Sigmoid colon (tissue), 6 donors: ENCODE measurements at regions not wholly inside any gene's neighbourhood (a gene's known extent, or its start where the extent isn't known, plus 50 kb on each side); places are given as distances from the start of the nearest gene placed in this dataset.

Experiments
- DNase-seq: peaks from one replicate; pipeline ENCODE4 v3.0.0-alpha.2; 2019
- H3K27ac ChIP-seq, 4 donors: fragments of 200-600 bp; sonication (generic); one replicate each; pipeline ENCODE4 v1.5.1; 2016 to 2019; ENCODE audit warnings: mild to moderate bottlenecking in 1 of 4
- H3K27me3 ChIP-seq, 3 donors: fragments of 200-600 bp; sonication (generic); one replicate each; pipeline ENCODE4 v1.5.1; 2019; ENCODE audit warnings: mild to moderate bottlenecking in 1 of 3
- H3K36me3 ChIP-seq, 4 donors: fragments of 200-600 bp; sonication (generic); one replicate each; pipeline ENCODE4 v1.5.1; 2016 to 2019
- H3K4me1 ChIP-seq, 4 donors: fragments of 200-600 bp; sonication (generic); one replicate each; pipeline ENCODE4 v1.5.1; 2017 to 2019
- H3K4me3 ChIP-seq, 4 donors: fragments of 200-600 bp; sonication (generic); one replicate each; pipeline ENCODE4 v1.5.1; 2017 to 2019; ENCODE audit warnings: mild to moderate bottlenecking in 2 of 4, moderate library complexity in 1 of 4
- H3K9me3 ChIP-seq, 4 donors: fragments of 200-600 bp in 3 of 4; sonication (generic) in 3 of 4; one replicate each; pipeline versions ENCODE4 v1.5.1 to v1.6.1; 2013 to 2019
- EP300 ChIP-seq, 4 donors: sonication (generic); formaldehyde crosslinking; IDR thresholded peaks; one replicate each; pipeline ENCODE4 v1.6.1; 2017; ENCODE audit warnings: antibody characterized with exemption in 4 of 4
- POLR2A ChIP-seq, 2 donors: fragments of 450-650 bp; IDR thresholded peaks; one replicate each; pipeline ENCODE4 v1.6.1; 2016; ENCODE audit warnings: antibody characterized with exemption in 2 of 2, mild to moderate bottlenecking in 2 of 2, moderate library complexity in 2 of 2
- POLR2AphosphoS5 ChIP-seq, 4 donors: sonication (generic); formaldehyde crosslinking; IDR thresholded peaks; one replicate each; pipeline ENCODE4 v1.6.1; 2017; ENCODE audit warnings: antibody characterized with exemption in 4 of 4
- WGBS, 2 donors: extraction: QIAGEN DNeasy Blood & Tissue Kit; methylation state at CpG; one replicate each; pipeline ENCODE4 v1.1.7; 2013; 5-methylcytosine and 5-hydroxymethylcytosine counted together
- intact Hi-C: fragments of 100-400 bp; cut with DNase I; formaldehyde crosslinking; loops from one replicate; pipeline ENCODE4 v1.15.1; 2023
- TF ChIP-seq, protein P1 (sequence below), 4 experiments: fragments of 450-650 bp in 3 of 4; fragments of 200-600 bp in 1 of 4; IDR thresholded peaks; one replicate each; pipeline ENCODE4 v1.5.1; 2016 to 2019; ENCODE audit warnings: antibody characterized with exemption in 4 of 4, mild to moderate bottlenecking in 3 of 4, moderate library complexity in 2 of 4
- donor health status: healthy with polysubstance abuse.
- donor health status: healthy.

DNA sequence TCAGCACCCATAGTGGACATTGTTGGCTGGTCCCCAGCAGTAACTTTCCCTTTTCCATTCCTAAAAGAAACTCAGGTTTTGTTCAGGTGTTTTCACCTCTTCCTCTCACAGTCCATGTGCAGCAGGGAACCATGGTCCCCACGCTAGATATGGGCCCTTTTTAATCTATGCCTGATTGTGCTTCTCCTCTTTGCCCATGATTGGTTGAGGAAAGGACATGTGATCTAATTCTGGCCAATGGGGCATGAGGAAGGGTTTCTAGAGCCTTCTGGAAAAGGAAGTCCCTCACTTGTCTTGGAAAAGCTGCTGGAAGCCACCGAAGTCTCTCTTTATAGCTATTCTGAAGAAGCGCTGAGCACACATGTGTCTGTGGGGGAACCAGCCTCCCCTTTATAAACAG is 330.7 kb downstream of the ACTR3B start:
- no peak for DNase-seq
- Histone ChIP-seq H3K4me1 (no peaks in the 10 kb centered on the region), H3K36me3 (no peaks in the 10 kb centered on the region), H3K27ac (no peak overlapping the region), H3K4me3 (no peak overlapping the region), H3K9me3 (no peaks in the 10 kb centered on the region), H3K27me3 (no peaks in the 10 kb centered on the region)
- TF ChIP-seq POLR2A (IDR thresholded peaks at IDR 0.05) (no peak), POLR2AphosphoS5 (IDR thresholded peaks at IDR 0.05) (no peak), EP300 (IDR thresholded peaks at IDR 0.05) (no peak)
- TF ChIP-seq, protein P1, sequence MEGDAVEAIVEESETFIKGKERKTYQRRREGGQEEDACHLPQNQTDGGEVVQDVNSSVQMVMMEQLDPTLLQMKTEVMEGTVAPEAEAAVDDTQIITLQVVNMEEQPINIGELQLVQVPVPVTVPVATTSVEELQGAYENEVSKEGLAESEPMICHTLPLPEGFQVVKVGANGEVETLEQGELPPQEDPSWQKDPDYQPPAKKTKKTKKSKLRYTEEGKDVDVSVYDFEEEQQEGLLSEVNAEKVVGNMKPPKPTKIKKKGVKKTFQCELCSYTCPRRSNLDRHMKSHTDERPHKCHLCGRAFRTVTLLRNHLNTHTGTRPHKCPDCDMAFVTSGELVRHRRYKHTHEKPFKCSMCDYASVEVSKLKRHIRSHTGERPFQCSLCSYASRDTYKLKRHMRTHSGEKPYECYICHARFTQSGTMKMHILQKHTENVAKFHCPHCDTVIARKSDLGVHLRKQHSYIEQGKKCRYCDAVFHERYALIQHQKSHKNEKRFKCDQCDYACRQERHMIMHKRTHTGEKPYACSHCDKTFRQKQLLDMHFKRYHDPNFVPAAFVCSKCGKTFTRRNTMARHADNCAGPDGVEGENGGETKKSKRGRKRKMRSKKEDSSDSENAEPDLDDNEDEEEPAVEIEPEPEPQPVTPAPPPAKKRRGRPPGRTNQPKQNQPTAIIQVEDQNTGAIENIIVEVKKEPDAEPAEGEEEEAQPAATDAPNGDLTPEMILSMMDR (IDR thresholded peaks at IDR 0.05): no peak
- 88 to 89% methylated on average over 3 of the region's 3 CpGs for WGBS, 2 donors
- intact Hi-C loops: no loop called here

DNA sequence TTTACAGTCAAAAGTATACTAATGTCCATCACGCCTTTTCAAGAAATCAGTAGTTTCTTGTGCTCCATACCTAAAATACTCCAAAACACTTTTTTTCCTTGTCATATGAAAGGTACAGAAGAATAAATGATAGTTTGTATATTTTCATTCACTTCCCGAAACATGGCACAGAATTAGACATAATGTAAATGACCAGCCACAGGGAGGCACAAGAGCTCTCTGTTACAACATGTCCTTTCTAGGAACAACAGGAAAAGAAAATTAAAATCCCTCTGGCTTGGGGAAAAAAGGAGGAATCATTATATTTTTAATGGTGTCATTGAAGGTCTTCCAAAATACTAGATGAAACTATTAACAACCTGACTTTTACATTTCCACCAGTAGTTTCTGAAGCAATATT is 331.2 kb downstream of the ACTR3B start:
- no peaks in the 10 kb centered on the region for H3K27me3 ChIP-seq
- TF ChIP-seq, protein P1 (IDR thresholded peaks at IDR 0.05): no peak
- TF ChIP-seq POLR2A (IDR thresholded peaks at IDR 0.05) (no peak), EP300 (IDR thresholded peaks at IDR 0.05) (no peak), POLR2AphosphoS5 (IDR thresholded peaks at IDR 0.05) (no peak)

DNA sequence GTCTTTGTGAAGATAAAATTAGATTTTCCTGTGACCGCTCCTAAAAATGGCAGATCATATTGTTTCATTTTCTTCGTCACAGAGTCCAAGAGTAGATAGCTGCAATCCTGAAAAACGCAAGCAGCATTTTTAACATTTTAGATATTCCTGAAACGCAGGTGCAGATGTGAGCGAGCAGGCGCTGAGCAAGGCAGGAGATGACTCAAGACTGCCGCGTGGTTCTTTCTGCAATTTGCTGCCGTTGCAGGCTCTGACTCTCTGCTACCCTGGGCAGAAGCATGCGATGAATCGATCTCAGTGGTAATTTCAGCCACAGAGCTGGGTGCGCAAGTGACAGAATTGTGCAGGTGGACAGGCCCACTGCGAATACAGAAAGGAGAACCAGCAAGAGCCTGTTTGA is 331.9 kb downstream of the ACTR3B start:
- no peaks in the 10 kb centered on the region for H3K36me3 ChIP-seq

More for the DNA sequence above, 331.2 kb downstream of the ACTR3B start:
- no peaks in the 10 kb centered on the region for H3K9me3 ChIP-seq
- no peaks in the 10 kb centered on the region for H3K4me1 ChIP-seq
- H3K27ac ChIP-seq: no peak overlapping the region
- no peaks in the 10 kb centered on the region for H3K36me3 ChIP-seq
- 86 to 89% methylated on average over 2 of the region's 2 CpGs for WGBS, 2 donors
- H3K4me3 ChIP-seq: no peak overlapping the region
- no peak for DNase-seq
- intact Hi-C loops: no loop called here

DNA sequence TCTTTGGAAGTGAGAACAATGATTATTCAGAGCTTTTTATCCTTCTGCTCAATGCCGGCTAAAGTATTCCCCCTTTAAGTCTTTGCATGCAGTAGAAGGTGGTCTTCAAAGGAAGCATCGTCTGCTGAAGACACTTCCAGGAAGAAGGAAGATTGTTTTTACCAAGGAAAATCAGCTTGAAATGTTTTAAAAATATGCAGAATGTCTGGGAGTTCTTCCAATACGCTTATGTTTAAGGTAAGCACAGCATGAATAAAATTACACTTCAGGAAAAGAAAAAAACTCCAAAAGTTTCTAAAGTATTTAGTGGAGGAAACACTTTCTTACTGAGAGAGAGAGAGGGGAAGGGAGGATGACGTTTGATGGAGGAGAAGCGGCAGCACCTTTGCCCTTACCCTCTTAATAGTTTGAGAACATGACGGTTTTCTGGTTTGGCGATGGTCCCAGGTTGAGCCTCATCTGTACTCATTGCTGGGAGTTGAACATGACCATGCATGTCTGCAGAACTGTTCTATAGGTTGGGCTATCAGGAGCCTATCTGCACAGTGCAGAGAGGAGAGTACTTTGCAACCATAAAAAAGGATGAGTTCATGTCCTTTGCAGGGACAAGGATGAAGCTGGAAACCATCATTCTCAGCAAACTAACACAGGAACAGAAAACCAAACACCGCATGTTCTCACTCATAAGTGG is 338.1 kb downstream of the ACTR3B start:
- intact Hi-C loops: no loop called here
- Histone ChIP-seq H3K4me3 (no peak overlapping the region), H3K4me1 (no peaks in the 10 kb centered on the region), H3K9me3 (no peaks in the 10 kb centered on the region), H3K36me3 (no peaks in the 10 kb centered on the region), H3K27ac (no peak overlapping the region), H3K27me3 (no peaks in the 10 kb centered on the region)
- WGBS, 2 donors: 80 to 83% methylated on average over 8 of the region's 8 CpGs
- TF ChIP-seq, protein P1 (IDR thresholded peaks at IDR 0.05): no peak
- TF ChIP-seq POLR2AphosphoS5 (IDR thresholded peaks at IDR 0.05): no peak
- TF ChIP-seq POLR2A (IDR thresholded peaks at IDR 0.05): no peak
- no peak for DNase-seq

More for the DNA sequence above, 331.9 kb downstream of the ACTR3B start:
- 79 to 84% methylated on average over 13 of the region's 13 CpGs for WGBS, 2 donors
- Histone ChIP-seq H3K4me3 (no peak overlapping the region), H3K9me3 (no peaks in the 10 kb centered on the region), H3K27me3 (no peaks in the 10 kb centered on the region), H3K4me1 (no peaks in the 10 kb centered on the region), H3K27ac (no peak overlapping the region)
- intact Hi-C loops: no loop called here
- TF ChIP-seq EP300 (IDR thresholded peaks at IDR 0.05): no peak
- TF ChIP-seq, protein P1 (IDR thresholded peaks at IDR 0.05): no peak
- TF ChIP-seq POLR2AphosphoS5 (IDR thresholded peaks at IDR 0.05): no peak
- no peak for TF ChIP-seq POLR2A (IDR thresholded peaks at IDR 0.05)
- no peak for DNase-seq

DNA sequence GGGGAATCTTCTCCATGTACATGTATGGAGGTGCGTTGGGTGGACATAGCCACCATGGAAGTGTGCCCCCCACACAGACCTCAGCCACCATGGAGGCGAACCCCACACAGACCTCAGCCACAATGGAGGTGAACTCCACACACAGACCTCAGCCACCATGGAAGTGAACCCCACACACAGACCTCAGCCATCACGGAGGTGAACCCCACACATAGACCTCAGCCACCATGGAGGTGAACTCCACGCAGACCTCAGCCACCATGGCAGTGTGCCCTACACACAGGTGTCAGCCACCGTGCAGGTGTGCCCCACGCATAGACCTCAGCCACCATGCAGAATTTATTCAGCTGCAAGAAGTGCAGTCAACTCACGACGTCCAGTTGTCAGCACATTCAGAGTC is 339.7 kb downstream of the ACTR3B start:
- H3K9me3 ChIP-seq: no peaks in the 10 kb centered on the region
- DNase-seq: no peak
- no peaks in the 10 kb centered on the region for H3K27me3 ChIP-seq
- intact Hi-C loops: no loop called here
- no peak overlapping the region for H3K4me3 ChIP-seq
- no peak for TF ChIP-seq POLR2A (IDR thresholded peaks at IDR 0.05)
- WGBS, 2 donors: 80 to 89% methylated on average over 8 of the region's 8 CpGs
- H3K36me3 ChIP-seq: no peaks in the 10 kb centered on the region
- H3K4me1 ChIP-seq: no peaks in the 10 kb centered on the region
- no peak overlapping the region for H3K27ac ChIP-seq
